PC-9 (cell line): ENCODE measurements at regions not wholly inside any gene's neighbourhood (a gene's known extent, or its start where the extent isn't known, plus 50 kb on each side); places are given as distances from the start of the nearest gene placed in this dataset.

Source experiments
- BruUV-seq: library from RNA; stranded (reverse); fragments of 400-500 nt; replicated peaks from 2 replicates; lab custom pipeline; 2021; lab: Mats Ljungman, UMichigan
- CTCF ChIA-PET: fragments of 300-600 bp; sonication (Branson Sonifier 250); formaldehyde crosslinking; loops from one replicate; lab custom pipeline; 2022; ENCODE audit warnings: antibody characterized with exemption; lab: Charles Lee
- POLR2A ChIA-PET: fragments of 300-600 bp; sonication (Branson Sonifier 250); formaldehyde crosslinking; loops from one replicate; lab custom pipeline; 2022; ENCODE audit warnings: antibody characterized with exemption; ENCODE audit not compliant: unreplicated experiment; lab: Charles Lee
- DNase-seq, 2 experiments: peaks; one replicate each; pipeline versions ENCODE4 v3.0.0 to v3.0.0-alpha.2; 2015 to 2022; ENCODE audit warnings: mixed read lengths in 1 of 2
- H2AFZ ChIP-seq: fragments of 200-600 bp; sonication (generic); 2 replicates; pipeline ENCODE4 v1.8.1; 2017; ENCODE audit warnings: antibody characterized with exemption
- H3F3A ChIP-seq: fragments of 200-600 bp; sonication (generic); 2 replicates; pipeline ENCODE4 v1.8.1; 2017; ENCODE audit warnings: antibody characterized with exemption, mild to moderate bottlenecking, low read depth; ENCODE audit not compliant: insufficient read depth
- H3K27ac ChIP-seq: fragments of 200-600 bp; sonication (generic); 2 replicates; pipeline ENCODE4 v1.6.1; 2016; ENCODE audit warnings: mixed run types
- H3K27me3 ChIP-seq: fragments of 200-600 bp; sonication (generic); 2 replicates; pipeline ENCODE4 v1.6.1; 2016; ENCODE audit warnings: low read depth, mixed run types; ENCODE audit not compliant: insufficient read depth
- H3K36me3 ChIP-seq: fragments of 200-600 bp; sonication (generic); 2 replicates; pipeline ENCODE4 v1.6.1; 2016; ENCODE audit warnings: low read depth, mixed run types
- H3K4me1 ChIP-seq: fragments of 200-600 bp; sonication (generic); replicated peaks from 2 replicates; pipeline ENCODE4 v1.6.1; 2016; ENCODE audit warnings: mixed run types; ENCODE audit not compliant: insufficient read depth
- H3K4me2 ChIP-seq: fragments of 200-600 bp; sonication (generic); 2 replicates; pipeline ENCODE4 v1.6.1; 2017; ENCODE audit warnings: mixed run types
- H3K4me3 ChIP-seq: fragments of 200-600 bp; sonication (generic); 2 replicates; pipeline ENCODE4 v1.6.1; 2016; ENCODE audit warnings: mixed run types
- H3K79me2 ChIP-seq: fragments of 200-600 bp; sonication (generic); 2 replicates; pipeline ENCODE4 v1.6.1; 2017; ENCODE audit warnings: low read depth, mixed run types
- H3K9me2 ChIP-seq: fragments of 200-600 bp; sonication (generic); 2 replicates; pipeline ENCODE4 v1.8.1; 2017; ENCODE audit warnings: mild to moderate bottlenecking; ENCODE audit not compliant: insufficient read depth
- H3K9me3 ChIP-seq: fragments of 200-600 bp; sonication (generic); 2 replicates; pipeline ENCODE4 v1.8.1; 2016; ENCODE audit warnings: low read depth; ENCODE audit not compliant: insufficient read depth
- H4K20me1 ChIP-seq: fragments of 200-600 bp; sonication (generic); 2 replicates; pipeline ENCODE4 v1.8.1; 2017; ENCODE audit not compliant: insufficient read depth
- CTCF ChIP-seq: fragments of 200-600 bp; sonication (generic); conservative IDR thresholded peaks from 2 replicates; pipeline ENCODE4 v1.6.1; 2017; ENCODE audit warnings: mixed run types, antibody characterized with exemption, mild to moderate bottlenecking, moderate library complexity
- EZH2 ChIP-seq: fragments of 200-600 bp; sonication (generic); IDR thresholded peaks from 2 replicates; pipeline ENCODE4 v1.8.0; 2017; ENCODE audit warnings: antibody characterized with exemption, low read depth
- intact Hi-C: fragments of 100-400 bp; cut with micrococcal nuclease; formaldehyde crosslinking; loops from one replicate; pipeline ENCODE4 v1.10.0; 2022; ENCODE audit not compliant: unreplicated experiment

- no peaks in the 10 kb centered on the region for H3K9me3 ChIP-seq
- H4K20me1 ChIP-seq: no peaks in the 10 kb centered on the region
- H3K4me1 ChIP-seq: no peaks in the 10 kb centered on the region
- intact Hi-C loops: no loop called here
- no peak overlapping the region for H3K27ac ChIP-seq
- no peaks in the 10 kb centered on the region for H3K9me2 ChIP-seq
- no peaks in the 10 kb centered on the region for H3K79me2 ChIP-seq
- H3K4me3 ChIP-seq: no peak overlapping the region
- no peak for DNase-seq
- no peak overlapping the region for H2AFZ ChIP-seq
- ChIA-PET CTCF (no interaction called here), POLR2A (no interaction called here)
- no TSS peak for BruUV-seq
- H3K27me3 ChIP-seq: no peaks in the 10 kb centered on the region
- H3K36me3 ChIP-seq: no peaks in the 10 kb centered on the region
- H3F3A ChIP-seq: no peaks in the 10 kb centered on the region
- TF ChIP-seq EZH2: no peak
- TF ChIP-seq CTCF: no peak
- no peak overlapping the region for H3K4me2 ChIP-seq
Measured at GRCh38 chr10:130232166-130233034, 96.2 kb downstream of the GLRX3 start.

GRCh38 chr10:130233035-130233360 is 96.8 kb downstream of the GLRX3 start:
- H4K20me1 ChIP-seq: no peaks in the 10 kb centered on the region
- CTCF ChIA-PET: no interaction called here
- no peaks in the 10 kb centered on the region for H3K9me3 ChIP-seq
- no peaks in the 10 kb centered on the region for H3K36me3 ChIP-seq
- no peak for DNase-seq
- no peak overlapping the region for H2AFZ ChIP-seq
- no peaks in the 10 kb centered on the region for H3K9me2 ChIP-seq
- H3K4me2 ChIP-seq: no peak overlapping the region
- no peak overlapping the region for H3K27ac ChIP-seq
- BruUV-seq: no TSS peak
- no peaks in the 10 kb centered on the region for H3K27me3 ChIP-seq
- POLR2A ChIA-PET: no interaction called here
- intact Hi-C loops: no loop called here
- no peaks in the 10 kb centered on the region for H3K79me2 ChIP-seq
- no peaks in the 10 kb centered on the region for H3F3A ChIP-seq
- TF ChIP-seq EZH2 (no peak), CTCF (no peak)
- no peak overlapping the region for H3K4me3 ChIP-seq
- H3K4me1 ChIP-seq: no peaks in the 10 kb centered on the region

GRCh38 chr10:130233426-130233825 is 97.2 kb downstream of the GLRX3 start:
- no peaks in the 10 kb centered on the region for H3K9me2 ChIP-seq
- DNase-seq: no peak
- no peaks in the 10 kb centered on the region for H4K20me1 ChIP-seq
- intact Hi-C loops: no loop called here
- no peak for TF ChIP-seq CTCF
- TF ChIP-seq EZH2: no peak
- no peak overlapping the region for H3K4me3 ChIP-seq
- H3F3A ChIP-seq: no peaks in the 10 kb centered on the region
- H2AFZ ChIP-seq: no peak overlapping the region
- ChIA-PET CTCF (no interaction called here), POLR2A (no interaction called here)
- H3K79me2 ChIP-seq: no peaks in the 10 kb centered on the region
- no peaks in the 10 kb centered on the region for H3K36me3 ChIP-seq
- H3K4me2 ChIP-seq: no peak overlapping the region
- no peaks in the 10 kb centered on the region for H3K9me3 ChIP-seq
- no peak overlapping the region for H3K27ac ChIP-seq
- no peaks in the 10 kb centered on the region for H3K27me3 ChIP-seq
- no TSS peak for BruUV-seq
- H3K4me1 ChIP-seq: no peaks in the 10 kb centered on the region
